OCI-LY3 (cell line): ENCODE measurements at regions not wholly inside any gene's neighbourhood (a gene's known extent, or its start where the extent isn't known, plus 50 kb on each side); places are given as distances from the start of the nearest gene placed in this dataset.
A peak's percentile ranks its signal among the peaks of the same experiment; 100 is the strongest.

Experiments
- H2AFZ ChIP-seq: fragments of 200-600, 300-600 bp; shearing (Covaris generic); 2 replicates; pipeline ENCODE4 v1.6.0; 2014; ENCODE audit warnings: antibody characterized with exemption, low read depth, low read length
- H3K27ac ChIP-seq: fragments of 200-600, 300-600 bp; sonication (generic); 2 replicates; pipeline ENCODE4 v1.5.1; 2014; ENCODE audit warnings: mild to moderate bottlenecking, low read length, moderate library complexity, mixed read lengths
- H3K27me3 ChIP-seq: fragments of 200-600, 300-600 bp; sonication (generic); 2 replicates; pipeline ENCODE4 v1.6.1; 2014; ENCODE audit warnings: low read depth, low read length, mixed read lengths
- H3K36me3 ChIP-seq: fragments of 200-600, 300-600 bp; sonication (generic); replicated peaks from 2 replicates; pipeline ENCODE3; 2014; ENCODE audit warnings: low read depth, low read length, mixed read lengths
- H3K4me1 ChIP-seq: fragments of 300-600, 200-600 bp; sonication (generic); 2 replicates; pipeline ENCODE4 v1.6.1; 2014; ENCODE audit warnings: low read length, mixed read lengths
- H3K4me2 ChIP-seq: fragments of 200-600, 300-600 bp; sonication (generic); 2 replicates; pipeline ENCODE4 v1.6.1; 2014; ENCODE audit warnings: low read length, mixed read lengths
- H3K4me3 ChIP-seq: fragments of 300-600, 200-600 bp; sonication (generic); 2 replicates; pipeline ENCODE4 v1.5.1; 2014; ENCODE audit warnings: antibody characterized with exemption, mild to moderate bottlenecking, low read length, moderate library complexity
- H3K79me2 ChIP-seq: fragments of 300-600, 200-600 bp; shearing (Covaris generic); 2 replicates; pipeline ENCODE4 v1.6.1; 2014; ENCODE audit warnings: mild to moderate bottlenecking, low read length, mixed read lengths
- H3K9ac ChIP-seq: fragments of 300-600, 200-600 bp; shearing (Covaris generic); 2 replicates; pipeline ENCODE4 v1.6.0; 2014; ENCODE audit warnings: mild to moderate bottlenecking, low read length, moderate library complexity
- H3K9me3 ChIP-seq: fragments of 200-600, 300-600 bp; shearing (Covaris generic); 2 replicates; pipeline ENCODE4 v1.6.1; 2014; ENCODE audit warnings: low read length, mixed read lengths; ENCODE audit not compliant: insufficient read depth
- H4K20me1 ChIP-seq: fragments of 200-600, 300-600 bp; sonication (generic); 2 replicates; pipeline ENCODE4 v1.6.1; 2016; ENCODE audit warnings: low read length, mixed read lengths; ENCODE audit not compliant: insufficient read depth
- EZH2phosphoT487 ChIP-seq: fragments of 200-600 bp; shearing (Covaris generic); IDR thresholded peaks from 2 replicates; pipeline ENCODE4 v1.6.1; 2018; ENCODE audit warnings: antibody characterized with exemption, mixed run types, low read depth
- TF ChIP-seq, protein P1 (sequence below): fragments of 200-600, 300-600 bp; sonication (generic); IDR thresholded peaks from 2 replicates; pipeline ENCODE4 v1.5.1; 2014; ENCODE audit warnings: antibody characterized with exemption, low read length, low read depth

DNA sequence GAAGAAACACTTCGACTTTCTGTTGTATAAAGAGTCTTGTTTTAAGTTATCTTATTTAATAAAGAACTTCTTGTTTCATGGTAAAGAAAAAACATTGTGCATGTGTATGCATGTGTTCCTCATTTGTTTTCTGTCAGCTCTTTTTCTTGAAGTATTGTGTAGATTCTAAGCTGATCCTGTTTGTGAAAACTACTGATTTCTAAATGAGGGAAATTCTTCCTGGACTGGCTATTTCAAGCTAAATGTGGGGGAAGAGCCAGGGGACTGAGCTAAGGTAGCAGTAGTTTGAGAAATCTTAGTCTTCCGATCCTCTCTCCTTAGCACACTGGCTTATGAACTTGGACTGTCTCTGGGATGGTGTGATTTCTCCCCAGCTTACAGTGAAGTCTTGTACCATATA lies 56.4 kb upstream of the RBMS1 start:
- H2AFZ ChIP-seq: no peak overlapping the region
- H3K4me2 ChIP-seq: no peak overlapping the region

DNA sequence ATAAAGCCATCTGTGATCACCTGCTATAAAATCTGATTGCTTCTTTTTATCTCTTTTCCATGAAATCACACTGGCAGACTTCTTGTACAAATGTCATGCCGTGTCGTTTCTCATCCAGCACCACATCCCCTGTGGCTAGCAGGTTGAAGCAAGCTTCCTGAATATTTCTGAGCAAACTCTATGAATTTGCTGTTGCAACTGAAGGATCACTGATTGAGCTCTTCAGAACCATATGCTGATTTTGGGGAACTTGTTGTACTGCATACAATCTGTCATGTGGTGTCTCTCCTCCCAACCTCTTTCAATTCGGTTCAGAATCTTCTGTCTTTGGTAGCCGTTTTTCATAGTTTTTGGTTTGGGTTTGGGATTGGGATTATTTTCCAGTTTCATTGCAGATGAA lies 57.7 kb upstream of the RBMS1 start:
- no peak overlapping the region for H3K4me2 ChIP-seq
- H3K79me2 ChIP-seq: no peaks in the 10 kb centered on the region
- TF ChIP-seq EZH2phosphoT487: no peak
- TF ChIP-seq, protein P1, sequence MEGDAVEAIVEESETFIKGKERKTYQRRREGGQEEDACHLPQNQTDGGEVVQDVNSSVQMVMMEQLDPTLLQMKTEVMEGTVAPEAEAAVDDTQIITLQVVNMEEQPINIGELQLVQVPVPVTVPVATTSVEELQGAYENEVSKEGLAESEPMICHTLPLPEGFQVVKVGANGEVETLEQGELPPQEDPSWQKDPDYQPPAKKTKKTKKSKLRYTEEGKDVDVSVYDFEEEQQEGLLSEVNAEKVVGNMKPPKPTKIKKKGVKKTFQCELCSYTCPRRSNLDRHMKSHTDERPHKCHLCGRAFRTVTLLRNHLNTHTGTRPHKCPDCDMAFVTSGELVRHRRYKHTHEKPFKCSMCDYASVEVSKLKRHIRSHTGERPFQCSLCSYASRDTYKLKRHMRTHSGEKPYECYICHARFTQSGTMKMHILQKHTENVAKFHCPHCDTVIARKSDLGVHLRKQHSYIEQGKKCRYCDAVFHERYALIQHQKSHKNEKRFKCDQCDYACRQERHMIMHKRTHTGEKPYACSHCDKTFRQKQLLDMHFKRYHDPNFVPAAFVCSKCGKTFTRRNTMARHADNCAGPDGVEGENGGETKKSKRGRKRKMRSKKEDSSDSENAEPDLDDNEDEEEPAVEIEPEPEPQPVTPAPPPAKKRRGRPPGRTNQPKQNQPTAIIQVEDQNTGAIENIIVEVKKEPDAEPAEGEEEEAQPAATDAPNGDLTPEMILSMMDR: peak; percentile 47
- no peaks in the 10 kb centered on the region for H3K27me3 ChIP-seq
- no peaks in the 10 kb centered on the region for H3K36me3 ChIP-seq
- no peak overlapping the region for H3K4me3 ChIP-seq
- H3K9ac ChIP-seq: no peak overlapping the region
- no peaks in the 10 kb centered on the region for H4K20me1 ChIP-seq
- no peak overlapping the region for H2AFZ ChIP-seq
- H3K9me3 ChIP-seq: no peaks in the 10 kb centered on the region
- peaks cover 3% of the 10 kb centered on the region; the same call in 1 of the 2 replicates for H3K4me1 ChIP-seq
- no peak overlapping the region for H3K27ac ChIP-seq

More for the DNA sequence above, 56.4 kb upstream of the RBMS1 start:
- Histone ChIP-seq H3K9ac (no peak overlapping the region), H3K27ac (no peak overlapping the region), H3K79me2 (no peaks in the 10 kb centered on the region), H3K4me3 (no peak overlapping the region), H3K36me3 (no peaks in the 10 kb centered on the region), H3K27me3 (no peaks in the 10 kb centered on the region), H3K4me1 (no peaks in the 10 kb centered on the region; the same call in 1 of the 2 replicates), H3K9me3 (no peaks in the 10 kb centered on the region), H4K20me1 (no peaks in the 10 kb centered on the region)
- no peak for TF ChIP-seq EZH2phosphoT487
- TF ChIP-seq, protein P1: no peak

DNA sequence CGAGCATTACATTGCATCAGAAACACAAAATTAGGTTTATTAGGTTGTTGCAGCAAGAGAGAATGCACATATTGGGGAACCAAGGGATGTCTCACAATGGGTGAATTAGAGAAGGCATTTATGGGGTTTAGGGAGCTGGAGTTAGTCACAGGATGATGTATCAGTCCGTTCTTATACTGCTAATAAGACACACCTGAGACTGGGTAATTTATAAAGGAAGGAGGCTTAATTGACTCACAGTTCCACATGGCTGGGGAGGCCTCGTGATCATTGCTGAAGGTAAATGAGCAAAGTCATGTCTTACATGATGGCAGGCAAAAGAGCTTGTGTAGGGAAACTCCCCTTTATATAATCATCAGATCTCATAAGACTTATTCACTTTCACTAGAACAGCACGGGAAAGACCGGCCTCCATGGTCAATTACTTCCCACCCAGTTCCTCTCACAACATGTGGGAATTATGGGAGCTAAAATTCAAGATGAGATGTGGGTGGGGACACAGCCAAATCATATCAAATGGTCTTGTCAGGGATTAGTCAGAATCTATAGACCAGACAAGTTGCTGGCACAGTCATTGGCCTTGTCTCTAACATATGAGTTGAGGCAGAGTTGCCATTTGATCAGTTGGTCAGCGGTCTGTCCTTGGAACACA lies 61.9 kb upstream of the RBMS1 start:
- H2AFZ ChIP-seq: no peak overlapping the region
- TF ChIP-seq, protein P1: no peak
- TF ChIP-seq EZH2phosphoT487: no peak

DNA sequence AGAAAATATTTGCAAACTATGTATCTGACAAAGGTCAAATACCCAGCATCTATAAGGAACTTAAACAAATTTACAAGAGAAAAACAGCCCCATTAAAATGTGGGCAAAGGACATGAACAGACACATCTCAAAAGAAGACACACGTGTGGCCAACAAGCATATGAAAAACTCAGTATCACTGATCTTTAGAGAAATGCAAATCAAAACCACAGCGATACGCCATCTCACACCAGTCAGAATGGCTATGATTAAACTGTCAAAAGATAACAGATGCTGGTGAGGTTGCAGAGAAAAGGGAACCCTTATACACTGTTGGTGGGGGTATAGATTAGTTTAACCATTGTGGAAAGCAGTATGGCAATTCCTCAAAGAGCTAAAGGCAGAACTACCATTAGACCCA lies 64.3 kb upstream of the RBMS1 start:
- H4K20me1 ChIP-seq: no peaks in the 10 kb centered on the region

More for the DNA sequence above, 61.9 kb upstream of the RBMS1 start:
- Histone ChIP-seq H3K9ac (no peak overlapping the region), H3K79me2 (no peaks in the 10 kb centered on the region), H3K9me3 (no peaks in the 10 kb centered on the region), H3K4me3 (no peak overlapping the region), H3K36me3 (no peaks in the 10 kb centered on the region), H4K20me1 (no peaks in the 10 kb centered on the region), H3K27ac (no peak overlapping the region), H3K4me1 (peaks cover 8% of the 10 kb centered on the region; the same call in 1 of the 2 replicates), H3K4me2 (no peak overlapping the region), H3K27me3 (no peaks in the 10 kb centered on the region)

More for the DNA sequence above, 64.3 kb upstream of the RBMS1 start:
- no peaks in the 10 kb centered on the region for H3K79me2 ChIP-seq
- H3K9me3 ChIP-seq: no peaks in the 10 kb centered on the region
- TF ChIP-seq, protein P1: no peak
- no peak for TF ChIP-seq EZH2phosphoT487
- no peak overlapping the region for H3K9ac ChIP-seq
- no peak overlapping the region for H3K4me2 ChIP-seq
- H3K36me3 ChIP-seq: no peaks in the 10 kb centered on the region
- no peak overlapping the region for H3K4me3 ChIP-seq
- peaks cover 18% of the 10 kb centered on the region for H3K4me1 ChIP-seq
- H3K27ac ChIP-seq: no peak overlapping the region
- H3K27me3 ChIP-seq: no peaks in the 10 kb centered on the region
- no peak overlapping the region for H2AFZ ChIP-seq
